Naive B cell (primary cell): ENCODE measurements at regions not wholly inside any gene's neighbourhood (a gene's known extent, or its start where the extent isn't known, plus 50 kb on each side); places are given as distances from the start of the nearest gene placed in this dataset.

Experiments
- ATAC-seq, 2 donors: fragments of 150-1000 bp; cut with Tn5 transposase; 2 replicates each; pipeline ENCODE4 v1.10.0; 2021; ENCODE audit warnings: low read depth in 2 of 2, mild to moderate bottlenecking in 2 of 2, moderate library complexity in 2 of 2
- DNase-seq: peaks from one replicate; pipeline ENCODE4 v3.0.0; 2022
- H3K27ac Mint-ChIP-seq, 6 donors: one replicate each; pipeline ENCODE4 v1.8.0; 2020 to 2022; ENCODE audit warnings: mild to moderate bottlenecking in 6 of 6, mixed read lengths in 6 of 6, moderate library complexity in 5 of 6, inconsistent platforms in 2 of 6
- H3K27me3 Mint-ChIP-seq, 3 donors: one replicate each; pipeline ENCODE4 v1.8.0; 2021 to 2022; ENCODE audit warnings: mixed read lengths in 3 of 3, mild to moderate bottlenecking in 1 of 3
- H3K36me3 Mint-ChIP-seq, 2 donors: one replicate each; pipeline ENCODE4 v1.8.0; 2020 to 2022; ENCODE audit warnings: mixed read lengths in 2 of 2, inconsistent platforms in 1 of 2, mild to moderate bottlenecking in 1 of 2
- H3K4me1 Mint-ChIP-seq, 3 donors: one replicate each; pipeline ENCODE4 v1.8.0; 2020 to 2022; ENCODE audit warnings: mixed read lengths in 3 of 3, inconsistent platforms in 1 of 3, mild to moderate bottlenecking in 1 of 3, moderate library complexity in 1 of 3
- H3K4me3 Mint-ChIP-seq, 8 donors: one replicate each; pipeline ENCODE4 v1.8.0; 2020 to 2022; ENCODE audit warnings: mild to moderate bottlenecking in 8 of 8, mixed read lengths in 8 of 8, moderate library complexity in 8 of 8, inconsistent platforms in 2 of 8
- H3K9me3 Mint-ChIP-seq, 7 donors: one replicate each; pipeline ENCODE4 v1.8.0; 2020 to 2022; ENCODE audit warnings: mixed read lengths in 7 of 7, mild to moderate bottlenecking in 5 of 7, inconsistent platforms in 2 of 7, moderate library complexity in 1 of 7

DNA sequence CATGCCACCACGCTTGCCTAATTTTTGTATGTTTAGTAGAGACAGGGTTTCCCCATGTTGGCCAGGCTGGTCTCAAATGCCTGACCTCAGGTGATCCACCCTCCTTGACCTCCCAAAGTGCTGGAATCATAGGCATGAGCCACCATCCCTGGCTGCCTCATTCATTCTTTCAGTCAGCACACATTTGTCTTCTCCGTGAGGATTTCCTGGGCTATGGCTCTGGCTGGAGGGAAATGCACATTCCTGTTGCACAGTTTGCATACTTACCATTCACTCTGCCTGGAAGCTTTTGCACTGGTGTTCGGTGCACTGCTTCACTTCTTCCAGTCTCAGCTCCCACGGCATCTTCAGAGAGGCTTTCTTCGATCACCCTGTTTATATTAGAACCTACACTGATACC is 267.8 kb downstream of the STIM2 start:
- H3K36me3 Mint-ChIP-seq = peaks cover 0 to under 1% of the 10 kb centered on the region in 2 donors
- ATAC-seq (no peak), DNase-seq (no peak)
- no peak overlapping the region for H3K27ac Mint-ChIP-seq
- H3K4me3 Mint-ChIP-seq = no peak overlapping the region
- no peaks in the 10 kb centered on the region for H3K4me1 Mint-ChIP-seq
- H3K9me3 Mint-ChIP-seq = peaks cover 3 to 14% (median 8%) of the 10 kb centered on the region in 7 donors
- peaks cover 0 to 19% (median 19%) of the 10 kb centered on the region in 3 donors for H3K27me3 Mint-ChIP-seq

DNA sequence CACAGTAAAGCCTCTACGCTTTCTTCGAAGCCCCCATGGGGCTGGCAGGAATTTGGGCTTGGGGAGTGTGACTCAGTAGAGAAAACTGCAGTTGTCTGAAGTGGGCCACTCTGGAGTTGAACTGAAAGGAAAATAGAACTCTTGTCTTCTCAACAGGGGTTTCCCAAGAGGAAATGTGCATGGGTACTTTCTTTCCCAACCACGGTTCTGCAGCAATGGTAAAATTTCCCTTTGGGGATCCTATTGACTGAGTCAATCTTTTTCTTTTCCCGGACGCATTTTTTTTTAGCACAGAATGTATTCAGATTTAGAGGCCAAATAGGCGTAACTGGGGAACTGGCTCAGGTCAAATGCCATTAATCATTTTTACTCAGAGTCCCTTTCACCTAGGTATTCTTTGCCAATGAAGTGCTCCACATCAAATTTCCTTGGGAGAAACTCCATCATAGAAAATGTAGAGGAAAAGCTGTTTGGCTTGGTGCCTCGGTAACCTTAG is 269.3 kb downstream of the STIM2 start:
- ATAC-seq = no peak
- Mint-ChIP-seq H3K9me3 (peaks cover 8 to 25% (median 15%) of the 10 kb centered on the region in 7 donors), H3K4me1 (no peaks in the 10 kb centered on the region), H3K4me3 (no peak overlapping the region), H3K27me3 (peaks cover 0 to 21% (median 19%) of the 10 kb centered on the region in 3 donors), H3K27ac (no peak overlapping the region), H3K36me3 (peaks cover 5 to 13% of the 10 kb centered on the region in 2 donors)
- no peak for DNase-seq

DNA sequence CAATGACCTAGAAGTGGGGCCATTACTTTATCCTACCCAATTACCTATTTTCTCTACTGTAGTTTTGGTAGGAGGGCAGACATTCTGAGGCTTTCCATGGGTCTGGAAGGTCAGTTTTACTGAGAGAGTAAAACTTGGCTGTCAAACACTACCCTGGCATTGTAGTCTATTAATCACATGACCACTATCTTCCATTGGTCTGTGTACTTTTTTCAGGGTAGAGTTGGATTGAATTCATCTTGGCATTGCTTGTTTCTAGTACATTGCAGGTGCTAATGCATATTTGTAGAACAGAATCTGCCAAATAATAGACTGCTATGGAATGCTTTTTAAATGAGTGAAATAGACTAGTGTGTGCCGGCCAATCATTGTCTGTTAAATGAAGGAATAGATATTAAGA is 271.9 kb downstream of the STIM2 start:
- Mint-ChIP-seq H3K27me3 (peaks cover 0 to 13% (median 9%) of the 10 kb centered on the region in 3 donors), H3K36me3 (peaks cover 5 to 13% of the 10 kb centered on the region in 2 donors), H3K4me1 (no peaks in the 10 kb centered on the region), H3K27ac (no peak overlapping the region), H3K9me3 (peaks cover 8 to 43% (median 23%) of the 10 kb centered on the region in 7 donors), H3K4me3 (no peak overlapping the region)
- ATAC-seq = no peak
- no peak for DNase-seq

DNA sequence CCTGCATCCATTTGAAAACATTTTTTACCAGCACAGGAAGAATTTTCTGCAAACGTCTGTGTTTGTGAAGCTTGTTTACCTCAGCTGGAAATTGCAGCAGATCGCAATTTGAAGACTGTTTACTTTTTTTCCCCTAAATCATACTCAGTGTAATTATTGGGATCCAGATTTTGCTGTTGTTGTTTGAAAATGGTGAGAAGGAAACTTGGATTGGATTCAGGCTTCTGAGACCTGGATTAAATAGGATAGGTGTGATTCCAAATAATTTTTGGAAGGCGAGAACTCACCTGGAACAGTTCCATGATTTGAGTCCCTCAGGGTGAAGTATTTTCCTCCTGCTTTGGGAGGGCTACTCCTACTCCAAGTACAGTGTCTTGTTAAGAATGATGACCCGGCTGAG is 279.8 kb downstream of the STIM2 start:
- Mint-ChIP-seq H3K36me3 (no peaks in the 10 kb centered on the region), H3K9me3 (peaks cover 0 to 20% (median 4%) of the 10 kb centered on the region in 7 donors), H3K4me3 (no peak overlapping the region), H3K4me1 (no peaks in the 10 kb centered on the region), H3K27ac (no peak overlapping the region), H3K27me3 (no peaks in the 10 kb centered on the region)
- ATAC-seq (no peak), DNase-seq (no peak)

DNA sequence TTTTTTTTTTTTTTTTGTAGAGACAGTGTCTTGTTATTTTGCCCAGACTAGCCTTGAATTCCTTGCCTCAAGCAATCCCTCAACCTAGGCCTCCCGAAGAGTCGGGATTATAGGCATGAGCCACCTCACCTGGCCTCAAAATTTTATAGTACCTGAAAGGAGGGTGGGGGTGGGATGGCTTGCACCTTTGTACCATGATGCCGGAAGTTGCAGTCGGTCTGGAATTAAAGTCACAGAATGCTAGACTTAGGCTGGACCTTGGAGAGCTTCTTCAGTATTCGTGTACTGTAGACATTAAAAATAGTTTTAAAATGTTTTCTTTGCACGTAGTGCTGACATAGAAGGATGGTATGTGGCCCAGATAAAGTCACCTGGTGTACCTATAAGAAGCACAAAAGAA is 280.9 kb downstream of the STIM2 start:
- H3K27me3 Mint-ChIP-seq = peaks cover 0 to 4% (median 0%) of the 10 kb centered on the region in 3 donors
- H3K27ac Mint-ChIP-seq = no peak overlapping the region
- no peaks in the 10 kb centered on the region for H3K4me1 Mint-ChIP-seq
- no peak for DNase-seq
- H3K36me3 Mint-ChIP-seq = no peaks in the 10 kb centered on the region
- H3K9me3 Mint-ChIP-seq = peaks cover 0 to 15% (median 4%) of the 10 kb centered on the region in 7 donors
- no peak overlapping the region for H3K4me3 Mint-ChIP-seq
- ATAC-seq = no peak

DNA sequence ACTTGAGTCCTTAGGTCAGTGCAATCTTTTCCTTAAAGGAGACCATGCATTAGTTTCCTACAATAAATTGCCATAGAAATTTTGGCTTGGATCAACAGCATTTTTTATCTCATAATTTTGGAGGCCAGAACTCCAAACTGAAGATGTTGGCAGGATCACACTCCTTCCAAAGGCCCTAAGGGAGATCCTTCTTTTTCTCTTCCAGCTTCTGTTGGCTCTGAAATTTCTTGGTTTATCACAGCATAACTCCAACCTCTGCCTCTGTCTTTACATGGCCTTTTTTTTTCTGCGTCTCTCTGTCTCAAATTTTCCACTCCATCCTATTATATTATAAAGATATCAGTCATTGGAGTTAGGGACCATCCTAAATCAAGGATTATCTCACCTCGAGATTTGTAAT is 282.2 kb downstream of the STIM2 start:
- ATAC-seq (no peak), DNase-seq (no peak)
- H3K9me3 Mint-ChIP-seq = peaks cover 0 to 26% (median 8%) of the 10 kb centered on the region in 7 donors
- no peak overlapping the region for H3K27ac Mint-ChIP-seq
- no peak overlapping the region for H3K4me3 Mint-ChIP-seq
- no peaks in the 10 kb centered on the region for H3K36me3 Mint-ChIP-seq
- H3K4me1 Mint-ChIP-seq = no peaks in the 10 kb centered on the region
- H3K27me3 Mint-ChIP-seq = peaks cover 0 to 5% (median 5%) of the 10 kb centered on the region in 3 donors

DNA sequence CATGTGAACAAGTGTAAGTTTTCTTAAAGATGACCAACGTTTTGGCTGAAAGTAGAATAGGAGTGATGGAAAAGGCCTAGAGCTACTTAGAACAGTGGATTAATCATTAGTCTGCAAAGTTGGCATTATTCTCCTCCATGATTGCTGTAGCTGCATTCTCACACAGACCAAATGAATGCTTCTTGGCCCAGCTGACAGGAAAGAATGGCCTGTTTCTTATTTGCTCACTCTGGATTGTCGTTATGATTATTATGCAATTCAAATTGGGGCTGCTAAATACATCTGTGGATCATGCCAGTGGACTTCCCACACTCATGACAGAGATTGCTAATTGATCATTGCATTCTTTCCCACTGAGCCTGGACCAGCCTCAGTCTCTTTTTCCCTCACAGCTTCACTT is 285.0 kb downstream of the STIM2 start:
- DNase-seq (no peak), ATAC-seq (no peak)
- no peaks in the 10 kb centered on the region for H3K36me3 Mint-ChIP-seq
- no peak overlapping the region for H3K27ac Mint-ChIP-seq
- H3K27me3 Mint-ChIP-seq = peaks cover 0 to 5% (median 5%) of the 10 kb centered on the region in 3 donors
- peaks cover 0 to 19% (median 8%) of the 10 kb centered on the region in 7 donors for H3K9me3 Mint-ChIP-seq
- no peak overlapping the region for H3K4me3 Mint-ChIP-seq
- no peaks in the 10 kb centered on the region for H3K4me1 Mint-ChIP-seq

DNA sequence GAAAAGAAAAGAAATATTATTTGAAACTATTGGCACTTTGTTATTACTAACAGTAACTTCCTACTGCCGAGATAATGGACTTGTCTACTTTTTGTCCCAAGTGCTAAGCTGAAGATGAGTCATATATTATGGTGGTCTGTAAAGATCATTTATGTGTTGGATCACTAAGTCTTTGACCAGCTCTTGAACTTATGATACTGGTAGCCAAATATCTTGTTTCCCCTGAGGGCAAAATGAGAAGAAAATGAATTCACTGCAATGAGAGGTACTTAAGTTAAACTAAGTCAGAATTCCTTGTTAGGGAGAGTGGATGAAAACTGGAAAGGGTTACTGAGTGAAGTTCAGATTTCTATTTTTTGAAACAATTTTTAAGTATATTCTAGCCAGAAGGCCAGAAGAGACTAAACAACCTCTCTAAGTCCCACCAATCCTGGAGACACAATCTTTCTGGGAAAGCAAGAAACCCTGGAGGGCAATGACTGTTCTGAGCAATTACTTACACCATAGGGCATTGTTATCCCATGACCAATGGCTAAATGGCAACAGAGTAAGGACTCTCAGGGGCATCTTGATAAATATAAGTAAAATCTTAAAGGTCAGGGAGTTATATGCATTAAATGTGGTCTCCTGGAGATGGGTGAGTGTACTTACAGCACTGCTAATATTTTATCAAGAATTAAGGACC is 287.7 kb downstream of the STIM2 start:
- Mint-ChIP-seq H3K36me3 (no peaks in the 10 kb centered on the region), H3K27ac (no peak overlapping the region), H3K27me3 (peaks cover 2 to 5% (median 5%) of the 10 kb centered on the region in 3 donors), H3K4me3 (no peak overlapping the region), H3K4me1 (no peaks in the 10 kb centered on the region), H3K9me3 (peaks cover 0 to 19% (median 10%) of the 10 kb centered on the region in 7 donors)
- no peak for DNase-seq
- ATAC-seq = no peak

DNA sequence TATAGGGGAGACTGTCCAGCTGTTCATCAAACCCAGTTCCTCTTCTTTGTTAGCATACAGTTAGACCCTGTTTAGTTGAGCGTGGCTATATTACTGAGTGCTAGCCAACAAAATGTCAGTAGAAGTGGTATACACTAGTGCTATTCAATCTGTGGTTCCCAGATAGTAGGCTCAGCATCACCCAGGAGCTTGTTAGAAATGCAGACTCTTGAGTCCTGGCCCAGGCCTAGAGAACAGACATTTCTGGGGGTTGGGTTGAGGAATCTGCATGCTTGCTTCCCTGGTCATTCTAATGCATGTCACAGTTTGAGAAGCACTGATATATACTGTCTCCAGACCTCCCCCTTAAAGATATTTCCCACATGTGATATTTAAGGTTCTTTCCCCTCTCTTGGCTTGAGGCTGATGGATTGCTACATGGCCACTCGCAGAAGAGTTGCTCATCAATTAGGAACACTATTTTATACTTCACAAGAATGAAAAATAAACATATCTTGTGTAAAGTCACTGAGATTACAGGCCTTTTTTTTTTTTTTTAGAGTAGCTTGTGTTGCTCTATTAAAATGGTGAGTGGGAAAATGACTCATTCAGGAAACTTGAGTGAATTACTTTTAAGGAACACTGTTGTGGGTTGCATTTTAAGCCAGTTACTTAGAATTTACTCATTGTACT is 289.0 kb downstream of the STIM2 start:
- Mint-ChIP-seq H3K9me3 (peaks cover 0 to 19% (median 10%) of the 10 kb centered on the region in 7 donors), H3K36me3 (no peaks in the 10 kb centered on the region), H3K4me3 (no peak overlapping the region), H3K27me3 (peaks cover 5 to 15% (median 11%) of the 10 kb centered on the region in 3 donors), H3K4me1 (no peaks in the 10 kb centered on the region), H3K27ac (no peak overlapping the region)
- ATAC-seq (no peak), DNase-seq (no peak)

DNA sequence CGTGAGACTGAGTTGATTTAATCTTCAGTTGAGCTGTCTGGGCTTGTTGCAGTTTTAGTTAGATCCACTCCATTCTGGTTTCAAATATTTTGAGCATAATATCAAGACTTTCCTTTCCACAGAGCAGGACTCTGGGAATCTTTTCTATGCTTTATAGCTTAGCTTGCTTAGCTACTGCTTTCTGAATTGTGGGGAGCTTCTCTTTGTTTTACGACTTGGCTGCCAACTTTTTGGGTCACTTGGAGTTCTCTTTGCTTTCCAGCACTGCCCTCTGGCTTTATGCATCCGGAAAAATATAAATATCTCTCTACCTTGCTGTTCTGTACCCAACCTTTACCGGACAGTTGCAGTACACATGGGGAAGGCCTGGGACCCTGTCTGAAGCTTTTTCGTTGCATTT is 292.1 kb downstream of the STIM2 start:
- ATAC-seq (no peak), DNase-seq (no peak)
- H3K36me3 Mint-ChIP-seq = no peaks in the 10 kb centered on the region
- H3K4me1 Mint-ChIP-seq = no peaks in the 10 kb centered on the region
- H3K27me3 Mint-ChIP-seq = peaks cover 0 to 29% (median 5%) of the 10 kb centered on the region in 3 donors
- no peak overlapping the region for H3K27ac Mint-ChIP-seq
- peaks cover 1 to 5% (median 4%) of the 10 kb centered on the region in 7 donors for H3K9me3 Mint-ChIP-seq
- no peak overlapping the region for H3K4me3 Mint-ChIP-seq

DNA sequence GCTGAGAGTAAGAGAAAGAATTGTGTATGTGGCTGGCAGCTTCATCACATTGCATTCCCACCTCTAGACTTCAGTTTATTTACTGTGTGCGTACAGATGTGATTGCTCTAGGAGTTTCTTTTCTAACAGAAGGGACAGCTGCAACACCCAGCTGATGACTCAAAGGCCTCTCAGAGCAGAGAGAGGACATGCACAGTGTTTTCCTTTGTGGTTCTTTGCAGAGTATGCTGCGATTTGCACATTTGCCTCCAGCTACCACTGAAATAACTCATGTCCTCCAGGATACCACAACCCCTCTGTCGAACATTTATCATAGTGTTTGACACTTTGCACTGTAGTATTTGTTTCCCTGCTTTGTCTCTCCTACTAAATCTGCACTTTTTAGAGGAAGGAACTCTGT is 294.1 kb downstream of the STIM2 start:
- Mint-ChIP-seq H3K27me3 (peaks cover 0 to 30% (median 5%) of the 10 kb centered on the region in 3 donors), H3K4me3 (no peak overlapping the region), H3K9me3 (peaks cover 0 to 5% (median 2%) of the 10 kb centered on the region in 7 donors), H3K4me1 (no peaks in the 10 kb centered on the region), H3K27ac (no peak overlapping the region), H3K36me3 (no peaks in the 10 kb centered on the region)
- DNase-seq = no peak
- no peak for ATAC-seq

DNA sequence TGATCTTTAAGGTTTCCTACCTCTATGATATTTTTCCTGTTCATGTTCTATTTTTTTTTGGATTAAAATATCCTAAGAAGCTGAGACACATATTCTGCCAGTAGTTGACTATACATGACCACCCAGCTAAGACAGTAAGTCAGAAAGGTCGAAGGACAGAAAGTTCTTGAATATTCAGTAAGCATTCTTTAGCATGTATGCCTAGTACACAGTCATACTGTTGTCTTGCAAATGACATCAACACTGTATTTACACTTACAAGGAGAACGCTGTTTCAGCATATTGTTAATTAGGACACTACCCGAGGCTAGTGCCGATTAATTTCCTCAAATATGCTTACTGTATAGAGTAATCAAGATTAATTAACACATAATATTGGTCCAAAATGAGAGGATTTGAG is 300.6 kb downstream of the STIM2 start:
- H3K36me3 Mint-ChIP-seq = no peaks in the 10 kb centered on the region
- ATAC-seq (no peak), DNase-seq (no peak)
- H3K27ac Mint-ChIP-seq = no peak overlapping the region
- H3K9me3 Mint-ChIP-seq = peaks cover 0 to 8% (median 2%) of the 10 kb centered on the region in 7 donors
- H3K27me3 Mint-ChIP-seq = peaks cover 0 to 18% (median 4%) of the 10 kb centered on the region in 3 donors
- no peak overlapping the region for H3K4me3 Mint-ChIP-seq
- H3K4me1 Mint-ChIP-seq = no peaks in the 10 kb centered on the region

DNA sequence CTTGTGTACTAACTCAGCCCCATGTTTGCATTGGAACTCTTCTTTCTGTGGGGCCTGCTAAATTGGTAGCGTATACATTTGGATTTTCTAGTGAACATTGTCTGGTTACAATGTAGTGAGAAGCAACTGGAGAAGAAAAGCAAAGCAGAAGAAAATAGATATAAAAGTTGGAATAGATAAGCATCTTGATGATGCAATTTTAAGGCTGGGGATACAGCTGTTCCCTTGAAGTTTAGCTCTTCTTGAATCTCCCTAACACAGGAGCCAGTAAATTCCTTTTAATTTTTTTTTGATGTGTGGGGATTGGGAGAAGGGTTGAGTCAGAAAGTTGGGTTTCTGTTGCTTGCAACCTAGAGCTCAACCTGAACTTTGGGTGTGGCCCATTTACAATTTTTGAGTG is 308.1 kb downstream of the STIM2 start:
- H3K27me3 Mint-ChIP-seq = peaks cover 4 to 11% (median 9%) of the 10 kb centered on the region in 3 donors
- H3K36me3 Mint-ChIP-seq = no peaks in the 10 kb centered on the region
- H3K9me3 Mint-ChIP-seq = peaks cover 0 to 21% (median 8%) of the 10 kb centered on the region in 7 donors
- H3K4me3 Mint-ChIP-seq = no peak overlapping the region
- no peak for DNase-seq
- no peak overlapping the region for H3K27ac Mint-ChIP-seq
- H3K4me1 Mint-ChIP-seq = no peaks in the 10 kb centered on the region
- no peak for ATAC-seq

DNA sequence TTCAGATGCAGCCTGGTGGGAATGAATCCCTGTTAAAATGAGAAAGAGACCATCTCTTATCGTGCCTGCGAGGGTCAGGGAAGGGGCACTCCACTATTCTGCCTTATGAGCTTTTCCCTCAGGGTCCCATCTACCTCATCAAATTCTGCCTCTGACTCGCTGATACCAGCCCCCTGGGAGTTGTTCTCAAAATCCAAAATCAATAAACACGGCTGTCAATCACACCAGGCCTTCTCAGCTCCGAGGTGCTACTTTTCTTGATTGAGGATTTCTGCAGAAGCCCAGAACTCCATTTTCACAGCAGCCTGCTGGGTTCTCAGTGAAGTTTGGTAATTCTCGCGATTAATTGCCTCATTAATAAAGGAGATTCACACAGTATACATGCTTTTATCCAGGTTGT is 312.6 kb downstream of the STIM2 start:
- Mint-ChIP-seq H3K27ac (no peak overlapping the region), H3K27me3 (peaks cover 0 to 16% (median 4%) of the 10 kb centered on the region in 3 donors), H3K9me3 (peaks cover 0 to 24% (median 8%) of the 10 kb centered on the region in 7 donors), H3K36me3 (no peaks in the 10 kb centered on the region), H3K4me3 (no peak overlapping the region), H3K4me1 (no peaks in the 10 kb centered on the region)
- DNase-seq (no peak), ATAC-seq (no peak)
